Stimulated activated naive B cell treated with anti-CD40 and anti-IgM and Interleukin-4, amounts not matched to agents 10 μg/mL and 1 μg/mL and 100 μg/mL, for 72 hours (primary cell): ENCODE measurements at regions not wholly inside any gene's neighbourhood (a gene's known extent, or its start where the extent isn't known, plus 50 kb on each side); places are given as distances from the start of the nearest gene placed in this dataset.

Experiments
- ATAC-seq, 2 donors: fragments of 150-1000 bp; cut with Tn5 transposase; replicated peaks; 2 replicates each; pipeline ENCODE4 v1.10.0; 2021; ENCODE audit warnings: moderate library complexity in 1 of 2
- DNase-seq: peaks from one replicate; pipeline ENCODE4 v3.0.0; 2021
- H3K27ac Mint-ChIP-seq: one replicate; pipeline ENCODE4 v1.8.0; 2022; ENCODE audit warnings: mild to moderate bottlenecking, mixed read lengths
- H3K27me3 Mint-ChIP-seq, 2 donors: one replicate each; pipeline ENCODE4 v1.8.0; 2022; ENCODE audit warnings: mixed read lengths in 2 of 2
- H3K36me3 Mint-ChIP-seq, 2 donors: one replicate each; pipeline ENCODE4 v1.8.0; 2022; ENCODE audit warnings: mixed read lengths in 2 of 2, mild to moderate bottlenecking in 1 of 2
- H3K4me1 Mint-ChIP-seq, 2 donors: one replicate each; pipeline ENCODE4 v1.8.0; 2022; ENCODE audit warnings: mixed read lengths in 2 of 2, mild to moderate bottlenecking in 1 of 2
- H3K4me3 Mint-ChIP-seq, 2 donors: one replicate each; pipeline ENCODE4 v1.8.0; 2022; ENCODE audit warnings: mild to moderate bottlenecking in 2 of 2, mixed read lengths in 2 of 2, moderate library complexity in 1 of 2
- H3K9me3 Mint-ChIP-seq, 2 donors: one replicate each; pipeline ENCODE4 v1.8.0; 2022; ENCODE audit warnings: mixed read lengths in 2 of 2, mild to moderate bottlenecking in 1 of 2

- Mint-ChIP-seq H3K27me3 (no peaks in the 10 kb centered on the region), H3K4me3 (no peak overlapping the region), H3K9me3 (peaks cover 3 to 6% of the 10 kb centered on the region in 2 donors), H3K4me1 (no peaks in the 10 kb centered on the region), H3K27ac (no peak overlapping the region), H3K36me3 (no peaks in the 10 kb centered on the region)
- no peak for DNase-seq
- ATAC-seq, result no peak
Observed at GRCh38 chr2:13536941-13537340, 820.2 kb downstream of the TRIB2 start.

GRCh38 chr2:13537771-13538349 lies 821.1 kb downstream of the TRIB2 start:
- H3K4me1 Mint-ChIP-seq, result no peaks in the 10 kb centered on the region
- no peaks in the 10 kb centered on the region for H3K36me3 Mint-ChIP-seq
- peaks cover 0 to 4% of the 10 kb centered on the region in 2 donors for H3K9me3 Mint-ChIP-seq
- DNase-seq (no peak), ATAC-seq (no peak)
- H3K27me3 Mint-ChIP-seq, result no peaks in the 10 kb centered on the region
- H3K4me3 Mint-ChIP-seq, result no peak overlapping the region
- H3K27ac Mint-ChIP-seq, result no peak overlapping the region

GRCh38 chr2:13539296-13539695 lies 822.6 kb downstream of the TRIB2 start:
- Mint-ChIP-seq H3K27me3 (no peaks in the 10 kb centered on the region), H3K27ac (no peak overlapping the region), H3K4me3 (no peak overlapping the region), H3K4me1 (no peaks in the 10 kb centered on the region), H3K9me3 (peaks cover 0 to 4% of the 10 kb centered on the region in 2 donors), H3K36me3 (no peaks in the 10 kb centered on the region)
- DNase-seq (no peak), ATAC-seq (no peak)

GRCh38 chr2:13542061-13542460 lies 825.3 kb downstream of the TRIB2 start:
- no peak overlapping the region for H3K4me3 Mint-ChIP-seq
- no peaks in the 10 kb centered on the region for H3K4me1 Mint-ChIP-seq
- no peaks in the 10 kb centered on the region for H3K36me3 Mint-ChIP-seq
- no peaks in the 10 kb centered on the region for H3K27me3 Mint-ChIP-seq
- DNase-seq, result no peak
- no peak overlapping the region for H3K27ac Mint-ChIP-seq
- ATAC-seq, result no peak
- peaks cover 0 to 4% of the 10 kb centered on the region in 2 donors for H3K9me3 Mint-ChIP-seq

- ATAC-seq (no peak), DNase-seq (no peak)
- Mint-ChIP-seq H3K9me3 (peaks cover 0 to 4% of the 10 kb centered on the region in 2 donors), H3K4me3 (no peak overlapping the region), H3K27me3 (no peaks in the 10 kb centered on the region), H3K27ac (no peak overlapping the region), H3K36me3 (no peaks in the 10 kb centered on the region), H3K4me1 (no peaks in the 10 kb centered on the region)
Observed at GRCh38 chr2:13542642-13543041, 825.9 kb downstream of the TRIB2 start.

GRCh38 chr2:13543550-13543949 lies 826.8 kb downstream of the TRIB2 start:
- no peak overlapping the region for H3K27ac Mint-ChIP-seq
- no peak overlapping the region for H3K4me3 Mint-ChIP-seq
- H3K27me3 Mint-ChIP-seq, result no peaks in the 10 kb centered on the region
- ATAC-seq (no peak), DNase-seq (no peak)
- peaks cover 0 to 4% of the 10 kb centered on the region in 2 donors for H3K9me3 Mint-ChIP-seq
- no peaks in the 10 kb centered on the region for H3K36me3 Mint-ChIP-seq
- no peaks in the 10 kb centered on the region for H3K4me1 Mint-ChIP-seq

- H3K36me3 Mint-ChIP-seq, result no peaks in the 10 kb centered on the region
- no peaks in the 10 kb centered on the region for H3K4me1 Mint-ChIP-seq
- no peak overlapping the region for H3K27ac Mint-ChIP-seq
- no peak overlapping the region for H3K4me3 Mint-ChIP-seq
- DNase-seq (no peak), ATAC-seq (no peak)
- H3K9me3 Mint-ChIP-seq, result peaks cover 0 to 2% of the 10 kb centered on the region in 2 donors
- no peaks in the 10 kb centered on the region for H3K27me3 Mint-ChIP-seq
Observed at GRCh38 chr2:13545320-13545719, 828.6 kb downstream of the TRIB2 start.

- ATAC-seq, result no peak
- Mint-ChIP-seq H3K9me3 (peaks cover 0 to 2% of the 10 kb centered on the region in 2 donors), H3K4me3 (no peak overlapping the region)
Observed at GRCh38 chr2:13546131-13546530, 829.4 kb downstream of the TRIB2 start.

GRCh38 chr2:13550285-13551231 lies 833.8 kb downstream of the TRIB2 start:
- ATAC-seq, result no peak

More at GRCh38 chr2:13546131-13546530, 829.4 kb downstream of the TRIB2 start:
- Mint-ChIP-seq H3K36me3 (no peaks in the 10 kb centered on the region), H3K27me3 (no peaks in the 10 kb centered on the region), H3K27ac (no peak overlapping the region), H3K4me1 (no peaks in the 10 kb centered on the region)
- no peak for DNase-seq

GRCh38 chr2:13558368-13558767 lies 841.6 kb downstream of the TRIB2 start:
- no peaks in the 10 kb centered on the region for H3K4me1 Mint-ChIP-seq
- H3K36me3 Mint-ChIP-seq, result no peaks in the 10 kb centered on the region
- no peaks in the 10 kb centered on the region for H3K27me3 Mint-ChIP-seq
- no peak overlapping the region for H3K4me3 Mint-ChIP-seq
- DNase-seq (no peak), ATAC-seq (no peak)
- peaks cover 4 to 14% of the 10 kb centered on the region in 2 donors for H3K9me3 Mint-ChIP-seq
- no peak overlapping the region for H3K27ac Mint-ChIP-seq

More at GRCh38 chr2:13550285-13551231, 833.8 kb downstream of the TRIB2 start:
- DNase-seq, result no peak
- Mint-ChIP-seq H3K27ac (no peak overlapping the region), H3K4me1 (no peaks in the 10 kb centered on the region), H3K27me3 (no peaks in the 10 kb centered on the region), H3K36me3 (no peaks in the 10 kb centered on the region), H3K9me3 (peaks cover 2 to 4% of the 10 kb centered on the region in 2 donors), H3K4me3 (no peak overlapping the region)

GRCh38 chr2:13560322-13560721 lies 843.6 kb downstream of the TRIB2 start:
- no peaks in the 10 kb centered on the region for H3K27me3 Mint-ChIP-seq
- H3K4me3 Mint-ChIP-seq, result no peak overlapping the region
- ATAC-seq, result no peak
- DNase-seq, result no peak
- H3K9me3 Mint-ChIP-seq, result peaks cover 2 to 10% of the 10 kb centered on the region in 2 donors
- H3K36me3 Mint-ChIP-seq, result no peaks in the 10 kb centered on the region
- H3K27ac Mint-ChIP-seq, result no peak overlapping the region
- H3K4me1 Mint-ChIP-seq, result no peaks in the 10 kb centered on the region

GRCh38 chr2:13572466-13572865 lies 855.7 kb downstream of the TRIB2 start:
- ATAC-seq (no peak), DNase-seq (no peak)
- Mint-ChIP-seq H3K4me3 (no peak overlapping the region), H3K4me1 (no peaks in the 10 kb centered on the region), H3K27me3 (no peaks in the 10 kb centered on the region), H3K9me3 (peaks cover 0 to 3% of the 10 kb centered on the region in 2 donors), H3K36me3 (no peaks in the 10 kb centered on the region), H3K27ac (no peak overlapping the region)

- ATAC-seq, result no peak
- no peaks in the 10 kb centered on the region for H3K9me3 Mint-ChIP-seq
- no peaks in the 10 kb centered on the region for H3K4me1 Mint-ChIP-seq
- no peaks in the 10 kb centered on the region for H3K36me3 Mint-ChIP-seq
- no peaks in the 10 kb centered on the region for H3K27me3 Mint-ChIP-seq
- no peak for DNase-seq
- H3K4me3 Mint-ChIP-seq, result no peak overlapping the region
- no peak overlapping the region for H3K27ac Mint-ChIP-seq
Observed at GRCh38 chr2:13574831-13575230, 858.1 kb downstream of the TRIB2 start.

GRCh38 chr2:13576406-13577036 lies 859.8 kb downstream of the TRIB2 start:
- H3K27ac Mint-ChIP-seq, result no peak overlapping the region
- H3K36me3 Mint-ChIP-seq, result no peaks in the 10 kb centered on the region
- no peaks in the 10 kb centered on the region for H3K27me3 Mint-ChIP-seq
- H3K9me3 Mint-ChIP-seq, result no peaks in the 10 kb centered on the region
- H3K4me1 Mint-ChIP-seq, result no peaks in the 10 kb centered on the region
- no peak overlapping the region for H3K4me3 Mint-ChIP-seq
- no peak for ATAC-seq
- DNase-seq, result no peak
